K562 (cell line): ENCODE measurements at regions not wholly inside any gene's neighbourhood (a gene's known extent, or its start where the extent isn't known, plus 50 kb on each side); places are given as distances from the start of the nearest gene placed in this dataset.

Experiments used
- EP300 ChIP-seq: IDR thresholded peaks from 2 replicates; pipeline ENCODE4 v1.6.1; 2012; ENCODE audit warnings: low read length, improper control_type of control experiment
- MYC ChIP-seq, 2 experiments: fragments of 250-450 bp in 1 of 2; sonication (Bioruptor Pico) in 1 of 2; IDR thresholded peaks; 2 replicates each; pipeline versions ENCODE4 v1.5.1 to v1.6.1; 2012 to 2021; ENCODE audit warnings: low read depth in 2 of 2, borderline replicate concordance in 1 of 2, improper control_type of control experiment in 1 of 2, low read length in 1 of 2, mild to moderate bottlenecking in 1 of 2, moderate library complexity in 1 of 2
- NCOA2 ChIP-seq, 2 experiments: fragments of 450-650 bp; IDR thresholded peaks; 2 replicates each; pipeline ENCODE4 v1.6.1; 2018; ENCODE audit warnings: mild to moderate bottlenecking in 2 of 2, moderate library complexity in 1 of 2; ENCODE audit not compliant: partially characterized antibody in 2 of 2
- POLR2A ChIP-seq: fragments of 450-650 bp; conservative IDR thresholded peaks from 2 replicates; pipeline ENCODE4 v1.6.1; 2016
- TAF1 ChIP-seq: IDR thresholded peaks from 2 replicates; pipeline ENCODE4 v1.6.1; 2011; ENCODE audit warnings: mild to moderate bottlenecking, low read length, moderate library complexity; ENCODE audit not compliant: insufficient read depth, control insufficient read depth, severe bottlenecking; ENCODE audit errors: extremely low read depth
- TF ChIP-seq, protein P1 (sequence below), 3 experiments: IDR thresholded peaks in 2 of 3; conservative IDR thresholded peaks in 1 of 3; 2 replicates each; pipeline ENCODE4 v1.5.1; 2011 to 2012; ENCODE audit warnings: low read length in 3 of 3, mild to moderate bottlenecking in 3 of 3, control low read depth in 2 of 3, improper control_type of control experiment in 1 of 3, inconsistent platforms in 1 of 3, low read depth in 1 of 3, mixed read lengths in 1 of 3, moderate library complexity in 1 of 3; ENCODE audit not compliant: insufficient read depth in 2 of 3
- TF ChIP-seq, protein P2 (sequence below): sonication (generic); formaldehyde crosslinking; IDR thresholded peaks from 2 replicates; pipeline ENCODE4 v1.8.1; 2022; ENCODE audit warnings: missing genetic modification reagents
- TF ChIP-seq, protein P3 (sequence below): sonication (generic); formaldehyde crosslinking; IDR thresholded peaks from 2 replicates; pipeline ENCODE4 v1.8.0; 2023; ENCODE audit warnings: mild to moderate bottlenecking, missing genetic modification reagents
- TF ChIP-seq, protein P4 (sequence below): sonication (generic); formaldehyde crosslinking; IDR thresholded peaks from 2 replicates; pipeline ENCODE4 v1.5.0; 2020; ENCODE audit warnings: missing genetic modification reagents
- TF ChIP-seq, protein P5 (sequence below): fragments of 250-450 bp; sonication (Bioruptor Pico); IDR thresholded peaks from 2 replicates; pipeline ENCODE4 v1.4.0; 2020; ENCODE audit warnings: mild to moderate bottlenecking, moderate library complexity

DNA sequence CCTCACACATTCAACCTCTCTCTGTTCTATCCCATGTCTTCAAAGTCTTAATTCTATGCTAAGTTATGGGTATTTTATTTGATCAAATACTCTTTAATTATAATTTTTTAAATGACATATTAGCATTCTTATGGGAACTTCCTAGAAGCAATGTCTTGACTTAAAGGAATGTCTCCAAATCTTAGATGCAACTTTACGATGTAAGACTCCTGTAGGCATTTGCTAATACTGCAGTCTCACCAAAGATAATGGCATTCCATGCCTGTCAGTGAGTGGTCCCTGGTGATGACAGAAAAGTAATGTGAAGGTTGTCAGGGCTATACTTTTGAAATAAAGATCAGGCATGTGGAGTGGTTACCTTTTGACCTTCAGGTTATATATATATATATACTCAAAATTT, 1654.2 kb upstream of the WWC1 start:
- TF ChIP-seq, protein P1, sequence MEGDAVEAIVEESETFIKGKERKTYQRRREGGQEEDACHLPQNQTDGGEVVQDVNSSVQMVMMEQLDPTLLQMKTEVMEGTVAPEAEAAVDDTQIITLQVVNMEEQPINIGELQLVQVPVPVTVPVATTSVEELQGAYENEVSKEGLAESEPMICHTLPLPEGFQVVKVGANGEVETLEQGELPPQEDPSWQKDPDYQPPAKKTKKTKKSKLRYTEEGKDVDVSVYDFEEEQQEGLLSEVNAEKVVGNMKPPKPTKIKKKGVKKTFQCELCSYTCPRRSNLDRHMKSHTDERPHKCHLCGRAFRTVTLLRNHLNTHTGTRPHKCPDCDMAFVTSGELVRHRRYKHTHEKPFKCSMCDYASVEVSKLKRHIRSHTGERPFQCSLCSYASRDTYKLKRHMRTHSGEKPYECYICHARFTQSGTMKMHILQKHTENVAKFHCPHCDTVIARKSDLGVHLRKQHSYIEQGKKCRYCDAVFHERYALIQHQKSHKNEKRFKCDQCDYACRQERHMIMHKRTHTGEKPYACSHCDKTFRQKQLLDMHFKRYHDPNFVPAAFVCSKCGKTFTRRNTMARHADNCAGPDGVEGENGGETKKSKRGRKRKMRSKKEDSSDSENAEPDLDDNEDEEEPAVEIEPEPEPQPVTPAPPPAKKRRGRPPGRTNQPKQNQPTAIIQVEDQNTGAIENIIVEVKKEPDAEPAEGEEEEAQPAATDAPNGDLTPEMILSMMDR (IDR thresholded peaks at IDR 0.05 in 2 of 3, conservative IDR thresholded peaks at IDR 0.05 in 1 of 3; ENCODE audit: insufficient read depth in 2 of 3, low read depth in 1 of 3, low read length in 3 of 3), result no peak
- TF ChIP-seq, protein P2, sequence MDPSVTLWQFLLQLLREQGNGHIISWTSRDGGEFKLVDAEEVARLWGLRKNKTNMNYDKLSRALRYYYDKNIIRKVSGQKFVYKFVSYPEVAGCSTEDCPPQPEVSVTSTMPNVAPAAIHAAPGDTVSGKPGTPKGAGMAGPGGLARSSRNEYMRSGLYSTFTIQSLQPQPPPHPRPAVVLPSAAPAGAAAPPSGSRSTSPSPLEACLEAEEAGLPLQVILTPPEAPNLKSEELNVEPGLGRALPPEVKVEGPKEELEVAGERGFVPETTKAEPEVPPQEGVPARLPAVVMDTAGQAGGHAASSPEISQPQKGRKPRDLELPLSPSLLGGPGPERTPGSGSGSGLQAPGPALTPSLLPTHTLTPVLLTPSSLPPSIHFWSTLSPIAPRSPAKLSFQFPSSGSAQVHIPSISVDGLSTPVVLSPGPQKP (CRISPR knock-in tag), result no peak
- TF ChIP-seq, protein P3, sequence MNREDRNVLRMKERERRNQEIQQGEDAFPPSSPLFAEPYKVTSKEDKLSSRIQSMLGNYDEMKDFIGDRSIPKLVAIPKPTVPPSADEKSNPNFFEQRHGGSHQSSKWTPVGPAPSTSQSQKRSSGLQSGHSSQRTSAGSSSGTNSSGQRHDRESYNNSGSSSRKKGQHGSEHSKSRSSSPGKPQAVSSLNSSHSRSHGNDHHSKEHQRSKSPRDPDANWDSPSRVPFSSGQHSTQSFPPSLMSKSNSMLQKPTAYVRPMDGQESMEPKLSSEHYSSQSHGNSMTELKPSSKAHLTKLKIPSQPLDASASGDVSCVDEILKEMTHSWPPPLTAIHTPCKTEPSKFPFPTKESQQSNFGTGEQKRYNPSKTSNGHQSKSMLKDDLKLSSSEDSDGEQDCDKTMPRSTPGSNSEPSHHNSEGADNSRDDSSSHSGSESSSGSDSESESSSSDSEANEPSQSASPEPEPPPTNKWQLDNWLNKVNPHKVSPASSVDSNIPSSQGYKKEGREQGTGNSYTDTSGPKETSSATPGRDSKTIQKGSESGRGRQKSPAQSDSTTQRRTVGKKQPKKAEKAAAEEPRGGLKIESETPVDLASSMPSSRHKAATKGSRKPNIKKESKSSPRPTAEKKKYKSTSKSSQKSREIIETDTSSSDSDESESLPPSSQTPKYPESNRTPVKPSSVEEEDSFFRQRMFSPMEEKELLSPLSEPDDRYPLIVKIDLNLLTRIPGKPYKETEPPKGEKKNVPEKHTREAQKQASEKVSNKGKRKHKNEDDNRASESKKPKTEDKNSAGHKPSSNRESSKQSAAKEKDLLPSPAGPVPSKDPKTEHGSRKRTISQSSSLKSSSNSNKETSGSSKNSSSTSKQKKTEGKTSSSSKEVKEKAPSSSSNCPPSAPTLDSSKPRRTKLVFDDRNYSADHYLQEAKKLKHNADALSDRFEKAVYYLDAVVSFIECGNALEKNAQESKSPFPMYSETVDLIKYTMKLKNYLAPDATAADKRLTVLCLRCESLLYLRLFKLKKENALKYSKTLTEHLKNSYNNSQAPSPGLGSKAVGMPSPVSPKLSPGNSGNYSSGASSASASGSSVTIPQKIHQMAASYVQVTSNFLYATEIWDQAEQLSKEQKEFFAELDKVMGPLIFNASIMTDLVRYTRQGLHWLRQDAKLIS (CRISPR knock-in tag), result no peak
- TF ChIP-seq MYC (IDR thresholded peaks at IDR 0.05; ENCODE audit: low read depth, low read length) (no peak), MYC (CRISPR knock-in tag; IDR thresholded peaks at IDR 0.05; ENCODE audit: borderline replicate concordance, low read depth) (no peak), NCOA2 (IDR thresholded peaks at IDR 0.05; ENCODE audit: partially characterized antibody in 2 of 2) (no peak), TAF1 (no peak), EP300 (no peak), POLR2A (no peak)
- TF ChIP-seq, protein P4, sequence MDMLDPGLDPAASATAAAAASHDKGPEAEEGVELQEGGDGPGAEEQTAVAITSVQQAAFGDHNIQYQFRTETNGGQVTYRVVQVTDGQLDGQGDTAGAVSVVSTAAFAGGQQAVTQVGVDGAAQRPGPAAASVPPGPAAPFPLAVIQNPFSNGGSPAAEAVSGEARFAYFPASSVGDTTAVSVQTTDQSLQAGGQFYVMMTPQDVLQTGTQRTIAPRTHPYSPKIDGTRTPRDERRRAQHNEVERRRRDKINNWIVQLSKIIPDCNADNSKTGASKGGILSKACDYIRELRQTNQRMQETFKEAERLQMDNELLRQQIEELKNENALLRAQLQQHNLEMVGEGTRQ (CRISPR knock-in tag), result no peak
- TF ChIP-seq, protein P5, sequence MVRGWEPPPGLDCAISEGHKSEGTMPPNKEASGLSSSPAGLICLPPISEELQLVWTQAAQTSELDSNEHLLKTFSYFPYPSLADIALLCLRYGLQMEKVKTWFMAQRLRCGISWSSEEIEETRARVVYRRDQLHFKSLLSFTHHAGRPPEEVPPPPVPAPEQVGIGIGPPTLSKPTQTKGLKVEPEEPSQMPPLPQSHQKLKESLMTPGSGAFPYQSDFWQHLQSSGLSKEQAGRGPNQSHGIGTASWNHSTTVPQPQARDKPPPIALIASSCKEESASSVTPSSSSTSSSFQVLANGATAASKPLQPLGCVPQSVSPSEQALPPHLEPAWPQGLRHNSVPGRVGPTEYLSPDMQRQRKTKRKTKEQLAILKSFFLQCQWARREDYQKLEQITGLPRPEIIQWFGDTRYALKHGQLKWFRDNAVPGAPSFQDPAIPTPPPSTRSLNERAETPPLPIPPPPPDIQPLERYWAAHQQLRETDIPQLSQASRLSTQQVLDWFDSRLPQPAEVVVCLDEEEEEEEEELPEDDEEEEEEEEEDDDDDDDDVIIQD (CRISPR knock-in tag), result no peak
